ENCODE measurements at regions not wholly inside any gene's neighbourhood (a gene's known extent, or its start where the extent isn't known, plus 50 kb on each side); places are given as distances from the start of the nearest gene placed in this dataset.

- Mint-ChIP-seq H3K27ac (no peak overlapping the region), H3K27me3 (ENCODE audit: low read depth in 3 of 3) (peaks cover 0 to 1% (median 0%) of the 10 kb centered on the region in 3 donors), H3K4me1 (no peaks in the 10 kb centered on the region), H3K4me3 (no peak overlapping the region), H3K36me3 (no peaks in the 10 kb centered on the region), H3K9me3 (peaks cover 9 to 22% (median 12%) of the 10 kb centered on the region in 7 donors)
- intact Hi-C loops (cut with micrococcal nuclease): no loop called here
- Histone ChIP-seq H3K27me3 (ENCODE audit: control insufficient read depth in 2 of 2, insufficient read depth in 2 of 2, low read length in 2 of 2) (no peaks in the 10 kb centered on the region), H3K4me2 (replicated peaks; ENCODE audit: extremely low read depth, low read length, poor library complexity, severe bottlenecking) (no peak overlapping the region), H3K4me1 (ENCODE audit: control insufficient read depth in 1 of 2, insufficient read depth in 2 of 2, low read length in 2 of 2) (no peaks in the 10 kb centered on the region), H3K4me3 (replicated peaks in 1 of 3; ENCODE audit: low read depth in 2 of 3, low read length in 3 of 3) (no peak overlapping the region), H3K79me2 (ENCODE audit: insufficient read depth, low read length) (no peaks in the 10 kb centered on the region), H3K9ac (ENCODE audit: insufficient read depth, low read length, poor library complexity, severe bottlenecking) (no peak overlapping the region), H3K36me3 (replicated peaks in 1 of 2; ENCODE audit: control insufficient read depth in 1 of 2, insufficient read depth in 2 of 2, low read length in 2 of 2) (no peaks in the 10 kb centered on the region), H3K9me3 (replicated peaks in 1 of 2; ENCODE audit: control insufficient read depth in 1 of 2, insufficient read depth in 1 of 2, low read length in 2 of 2) (peaks cover 0 to 6% of the 10 kb centered on the region in 2 donors), H2AFZ (ENCODE audit: insufficient read depth, low read depth, low read length, poor library complexity, severe bottlenecking) (no peak overlapping the region), H3K27ac (ENCODE audit: low read depth in 1 of 2, low read length in 2 of 2) (no peak overlapping the region), H4K20me1 (ENCODE audit: insufficient read depth, low read length) (no peaks in the 10 kb centered on the region)
- TF ChIP-seq CTCF (IDR thresholded peaks at IDR 0.05): no peak
- DNase-seq: no peak
- no CpG with 5 or more reads among the region's 1 CpG for whole genome bisulfite sequencing (ENCODE audit: insufficient coverage)
These were observed 293.5 kb downstream of the LTN1 start for GRCh38 chr21:28699186-28699585.

GRCh38 chr21:28696844-28697410 is 295.8 kb downstream of the LTN1 start:
- Mint-ChIP-seq H3K4me3 (no peak overlapping the region), H3K36me3 (no peaks in the 10 kb centered on the region), H3K27ac (no peak overlapping the region), H3K9me3 (peaks cover 6 to 22% (median 9%) of the 10 kb centered on the region in 7 donors), H3K4me1 (no peaks in the 10 kb centered on the region), H3K27me3 (ENCODE audit: low read depth in 3 of 3) (peaks cover 0 to 1% (median 0%) of the 10 kb centered on the region in 3 donors)
- Histone ChIP-seq H3K9me3 (replicated peaks in 1 of 2; ENCODE audit: control insufficient read depth in 1 of 2, insufficient read depth in 1 of 2, low read length in 2 of 2) (peaks cover 0 to 6% of the 10 kb centered on the region in 2 donors), H4K20me1 (ENCODE audit: insufficient read depth, low read length) (no peaks in the 10 kb centered on the region), H3K4me1 (ENCODE audit: control insufficient read depth in 1 of 2, insufficient read depth in 2 of 2, low read length in 2 of 2) (no peaks in the 10 kb centered on the region), H3K27ac (ENCODE audit: low read depth in 1 of 2, low read length in 2 of 2) (no peak overlapping the region), H3K36me3 (replicated peaks in 1 of 2; ENCODE audit: control insufficient read depth in 1 of 2, insufficient read depth in 2 of 2, low read length in 2 of 2) (no peaks in the 10 kb centered on the region), H3K9ac (ENCODE audit: insufficient read depth, low read length, poor library complexity, severe bottlenecking) (no peak overlapping the region), H3K79me2 (ENCODE audit: insufficient read depth, low read length) (no peaks in the 10 kb centered on the region), H3K4me2 (replicated peaks; ENCODE audit: extremely low read depth, low read length, poor library complexity, severe bottlenecking) (no peak overlapping the region), H3K27me3 (ENCODE audit: control insufficient read depth in 2 of 2, insufficient read depth in 2 of 2, low read length in 2 of 2) (no peaks in the 10 kb centered on the region), H3K4me3 (replicated peaks in 1 of 3; ENCODE audit: low read depth in 2 of 3, low read length in 3 of 3) (no peak overlapping the region), H2AFZ (ENCODE audit: insufficient read depth, low read depth, low read length, poor library complexity, severe bottlenecking) (no peak overlapping the region)
- intact Hi-C loops (cut with micrococcal nuclease): no loop called here
- no CpG with 5 or more reads among the region's 2 CpGs for WGBS (ENCODE audit: insufficient coverage)
- DNase-seq: no peak
- TF ChIP-seq CTCF (IDR thresholded peaks at IDR 0.05): no peak
